ENCODE measurements at regions not wholly inside any gene's neighbourhood (a gene's known extent, or its start where the extent isn't known, plus 50 kb on each side); places are given as distances from the start of the nearest gene placed in this dataset.

DNA sequence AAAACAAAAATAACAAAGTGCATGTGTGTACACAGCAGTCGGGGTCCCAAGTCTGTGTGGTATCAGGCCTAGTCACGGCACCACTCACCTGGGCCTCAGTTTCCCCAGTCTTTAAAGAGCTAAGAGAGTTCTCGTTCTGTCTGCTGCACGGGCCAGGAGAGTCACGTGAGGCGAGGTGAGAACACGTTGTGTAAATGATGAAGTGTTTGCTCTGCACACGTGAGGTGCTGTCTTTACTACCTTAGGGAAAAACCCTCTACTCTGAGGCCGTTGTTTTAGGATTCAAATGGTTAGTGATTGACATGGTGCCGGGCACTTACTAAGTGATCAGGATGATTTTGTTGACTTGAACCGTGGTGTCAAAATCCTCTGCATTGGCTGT, 86.5 kb upstream of the PPARA start:
- peaks cover 0 to 7% of the 10 kb centered on the region in 2 donors for H3K36me3 ChIP-seq
- peaks cover 7 to 100% (median 66%) of the 10 kb centered on the region in 3 donors for H3K4me1 ChIP-seq
- 40 to 65% methylated on average over 7 to 11 of the region's 11 CpGs for WGBS, 2 donors (ENCODE audit: low coverage in 1 of 2)
- H3K27ac ChIP-seq = peak overlapping the region; percentile 98 to 100 (median 99)
- H3K4me3 ChIP-seq = peak overlapping the region in 1 of 2 donors; percentile 34
- no peak for TF ChIP-seq EP300 (IDR thresholded peaks at IDR 0.05)
- TF ChIP-seq POLR2AphosphoS5 (IDR thresholded peaks at IDR 0.05) = no peak
- no peaks in the 10 kb centered on the region for H3K9me3 ChIP-seq
- no peaks in the 10 kb centered on the region for H3K27me3 ChIP-seq
- no peak for ATAC-seq

DNA sequence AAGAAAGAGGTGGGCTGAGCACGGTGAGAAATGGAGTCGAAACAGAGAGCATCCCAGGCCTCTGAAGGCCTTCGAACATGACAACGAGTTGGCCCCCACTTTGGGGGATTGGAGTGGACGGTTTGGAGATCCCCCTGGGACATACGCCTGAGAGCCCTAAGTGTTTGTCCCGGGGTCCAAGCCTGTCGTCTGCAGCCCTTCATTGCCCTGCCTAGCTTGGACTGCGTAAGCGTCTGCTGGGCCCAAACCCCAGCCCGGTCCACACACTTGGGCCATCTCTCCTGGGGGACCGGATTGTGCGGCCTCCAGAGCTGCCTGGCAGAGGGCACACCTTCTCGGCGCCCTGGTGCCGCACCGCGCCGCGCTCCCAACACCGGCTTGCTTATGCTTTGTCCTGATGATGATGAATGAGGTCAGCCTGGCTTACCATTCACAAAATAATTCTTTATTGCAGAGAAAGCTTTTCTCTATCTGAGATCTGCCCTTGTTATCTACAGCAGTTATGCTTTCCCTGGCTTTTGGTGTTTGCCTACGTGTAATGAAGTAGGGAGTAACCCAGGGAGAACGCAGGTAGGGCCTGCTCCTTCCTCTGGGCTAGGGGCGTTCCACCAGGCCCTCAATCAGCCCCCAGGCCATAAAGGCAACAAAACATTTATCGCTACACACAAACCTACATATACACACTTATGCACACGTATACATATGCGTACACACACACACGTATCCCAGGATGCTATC, 85.9 kb upstream of the PPARA start:
- peaks cover 7 to 100% (median 66%) of the 10 kb centered on the region in 3 donors for H3K4me1 ChIP-seq
- ATAC-seq = peak; percentile 5
- H3K27me3 ChIP-seq = no peaks in the 10 kb centered on the region
- peak overlapping the region in 1 of 2 donors; percentile 34 for H3K4me3 ChIP-seq
- TF ChIP-seq EP300 (IDR thresholded peaks at IDR 0.05) (no peak), POLR2AphosphoS5 (IDR thresholded peaks at IDR 0.05) (no peak), POLR2A (IDR thresholded peaks at IDR 0.05) (no peak)
- TF ChIP-seq, protein P1, sequence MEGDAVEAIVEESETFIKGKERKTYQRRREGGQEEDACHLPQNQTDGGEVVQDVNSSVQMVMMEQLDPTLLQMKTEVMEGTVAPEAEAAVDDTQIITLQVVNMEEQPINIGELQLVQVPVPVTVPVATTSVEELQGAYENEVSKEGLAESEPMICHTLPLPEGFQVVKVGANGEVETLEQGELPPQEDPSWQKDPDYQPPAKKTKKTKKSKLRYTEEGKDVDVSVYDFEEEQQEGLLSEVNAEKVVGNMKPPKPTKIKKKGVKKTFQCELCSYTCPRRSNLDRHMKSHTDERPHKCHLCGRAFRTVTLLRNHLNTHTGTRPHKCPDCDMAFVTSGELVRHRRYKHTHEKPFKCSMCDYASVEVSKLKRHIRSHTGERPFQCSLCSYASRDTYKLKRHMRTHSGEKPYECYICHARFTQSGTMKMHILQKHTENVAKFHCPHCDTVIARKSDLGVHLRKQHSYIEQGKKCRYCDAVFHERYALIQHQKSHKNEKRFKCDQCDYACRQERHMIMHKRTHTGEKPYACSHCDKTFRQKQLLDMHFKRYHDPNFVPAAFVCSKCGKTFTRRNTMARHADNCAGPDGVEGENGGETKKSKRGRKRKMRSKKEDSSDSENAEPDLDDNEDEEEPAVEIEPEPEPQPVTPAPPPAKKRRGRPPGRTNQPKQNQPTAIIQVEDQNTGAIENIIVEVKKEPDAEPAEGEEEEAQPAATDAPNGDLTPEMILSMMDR (IDR thresholded peaks at IDR 0.05) = no peak
- H3K27ac ChIP-seq = peak overlapping the region; percentile 98 to 100 (median 99)
- H3K36me3 ChIP-seq = peaks cover 0 to 7% of the 10 kb centered on the region in 2 donors
- 54 to 67% methylated on average over 11 to 13 of the region's 28 CpGs for WGBS, 2 donors (ENCODE audit: low coverage in 1 of 2)
- H3K9me3 ChIP-seq = no peaks in the 10 kb centered on the region

DNA sequence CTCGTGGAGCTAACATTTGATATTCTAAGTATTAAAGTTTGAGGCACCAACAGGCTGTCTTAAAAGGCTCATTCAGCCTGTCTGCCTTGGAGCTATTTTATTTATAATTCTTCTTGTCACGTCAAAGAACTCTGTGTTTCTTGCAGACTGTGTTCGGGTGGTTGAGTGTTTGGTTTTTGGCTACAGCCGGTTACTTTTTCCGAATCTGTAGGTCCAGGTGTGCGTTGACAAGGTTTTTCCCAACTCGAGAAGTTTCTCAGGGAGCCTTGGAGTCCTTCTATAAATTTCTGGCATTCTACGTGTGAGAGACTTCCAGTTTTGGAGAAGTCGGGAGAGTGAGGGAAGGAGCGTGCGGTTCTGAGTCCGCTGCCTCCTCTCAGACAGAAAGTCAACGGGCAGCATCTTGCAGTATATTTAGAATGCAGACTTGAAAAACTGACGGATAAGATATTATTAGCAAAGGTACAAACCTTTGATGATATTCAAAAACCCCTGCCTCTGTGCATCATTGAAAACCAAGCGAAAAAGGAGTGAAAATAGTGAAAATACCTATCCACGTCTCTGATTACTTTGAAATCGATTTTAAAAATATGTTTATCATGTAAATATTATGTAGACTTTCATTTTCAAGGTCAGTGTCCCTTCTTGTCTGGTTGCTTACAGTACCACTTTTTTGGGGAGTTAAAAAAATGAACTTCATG, 85.2 kb upstream of the PPARA start:
- WGBS, 2 donors (ENCODE audit: low coverage in 1 of 2) = 9 to 20% methylated on average over 13 to 17 of the region's 17 CpGs
- TF ChIP-seq, protein P1 (IDR thresholded peaks at IDR 0.05) = no peak
- TF ChIP-seq POLR2AphosphoS5 (IDR thresholded peaks at IDR 0.05) = no peak
- no peak for TF ChIP-seq EP300 (IDR thresholded peaks at IDR 0.05)
- no peak for TF ChIP-seq POLR2A (IDR thresholded peaks at IDR 0.05)
- Histone ChIP-seq H3K4me1 (peaks cover 7 to 97% (median 60%) of the 10 kb centered on the region in 3 donors), H3K36me3 (peaks cover 0 to 7% of the 10 kb centered on the region in 2 donors), H3K27ac (peak overlapping the region; percentile 98 to 100 (median 99)), H3K9me3 (no peaks in the 10 kb centered on the region), H3K4me3 (peak overlapping the region; percentile 6 to 34), H3K27me3 (no peaks in the 10 kb centered on the region)
- no peak for ATAC-seq

DNA sequence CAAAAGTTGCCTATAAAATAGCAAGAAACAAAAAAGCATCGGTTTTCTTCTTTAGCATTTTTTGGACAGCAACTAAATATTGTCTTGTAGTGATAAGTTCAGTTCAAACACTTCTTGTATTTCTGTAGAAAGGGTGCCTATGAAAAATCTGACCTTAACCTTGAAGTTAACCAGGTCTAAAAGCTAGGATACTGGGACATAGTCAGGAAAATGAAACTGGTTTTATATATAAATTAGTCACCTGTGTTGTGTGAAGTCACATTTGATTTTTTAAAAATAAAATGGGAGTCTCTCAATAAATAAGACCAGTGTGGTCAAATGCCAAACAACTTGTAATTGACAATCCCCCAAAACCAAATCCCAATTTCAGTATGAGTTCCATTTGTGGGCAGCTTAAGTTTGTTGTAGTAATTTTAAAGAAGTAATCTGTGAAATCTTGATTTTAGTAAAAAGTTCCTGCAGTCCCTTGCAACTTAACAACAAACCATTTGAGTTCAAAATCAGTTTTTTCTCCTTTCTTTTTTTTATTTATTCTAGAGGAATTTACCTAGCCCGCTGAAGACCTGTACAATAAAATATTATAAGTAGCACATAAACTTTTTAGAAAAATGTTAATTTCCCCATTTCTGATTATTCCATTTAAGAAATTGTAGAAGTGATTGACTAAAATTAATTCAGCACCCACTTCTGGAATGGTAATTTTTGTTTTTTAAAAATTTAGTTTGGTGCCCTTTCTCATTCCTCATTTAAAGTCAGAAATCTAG, 84.5 kb upstream of the PPARA start:
- peak overlapping the region; percentile 98 to 100 (median 99) for H3K27ac ChIP-seq
- no peaks in the 10 kb centered on the region for H3K27me3 ChIP-seq
- 50 to 62% methylated on average over 2 of the region's 2 CpGs for WGBS, 2 donors (ENCODE audit: low coverage in 1 of 2)
- ATAC-seq = no peak
- H3K36me3 ChIP-seq = peaks cover 0 to 7% of the 10 kb centered on the region in 2 donors
- H3K9me3 ChIP-seq = no peaks in the 10 kb centered on the region
- TF ChIP-seq, protein P1 (IDR thresholded peaks at IDR 0.05) = no peak
- TF ChIP-seq EP300 (IDR thresholded peaks at IDR 0.05) = no peak
- TF ChIP-seq POLR2A (IDR thresholded peaks at IDR 0.05) = no peak
- TF ChIP-seq POLR2AphosphoS5 (IDR thresholded peaks at IDR 0.05) = no peak
- H3K4me3 ChIP-seq = peak overlapping the region in 1 of 2 donors; percentile 37
- H3K4me1 ChIP-seq = peaks cover 7 to 89% (median 57%) of the 10 kb centered on the region in 3 donors

DNA sequence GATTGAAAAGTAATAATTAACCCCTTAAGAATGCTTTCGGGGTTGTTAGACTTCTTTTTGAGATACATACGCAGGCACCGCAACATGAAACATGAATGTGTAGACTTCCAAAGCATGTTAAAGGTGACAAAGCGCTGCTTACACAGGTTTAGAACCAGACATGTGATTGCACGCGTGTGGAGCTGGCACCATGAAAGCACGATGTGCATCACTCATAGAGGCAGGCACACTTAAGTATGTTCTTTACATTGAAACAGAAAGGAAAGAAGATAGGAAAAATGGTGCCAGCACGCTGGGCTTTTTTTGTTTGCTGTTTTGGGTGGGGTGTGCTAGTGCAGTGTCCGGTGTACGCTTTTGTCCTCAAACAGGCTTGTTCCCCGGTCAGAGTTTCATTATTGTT, 83.6 kb upstream of the PPARA start:
- Histone ChIP-seq H3K4me1 (peaks cover 7 to 81% (median 50%) of the 10 kb centered on the region in 3 donors), H3K9me3 (no peaks in the 10 kb centered on the region), H3K36me3 (peaks cover 0 to 4% of the 10 kb centered on the region in 2 donors), H3K27me3 (no peaks in the 10 kb centered on the region), H3K27ac (peak overlapping the region; percentile 98 to 100 (median 99)), H3K4me3 (peak overlapping the region; percentile 16 to 37)
- ATAC-seq = no peak
- no peak for TF ChIP-seq POLR2AphosphoS5 (IDR thresholded peaks at IDR 0.05)
- no peak for TF ChIP-seq EP300 (IDR thresholded peaks at IDR 0.05)
- TF ChIP-seq, protein P1 (IDR thresholded peaks at IDR 0.05) = no peak
- TF ChIP-seq POLR2A (IDR thresholded peaks at IDR 0.05) = no peak
- WGBS, 2 donors (ENCODE audit: low coverage in 1 of 2) = 25 to 29% methylated on average over 10 to 11 of the region's 11 CpGs

Data from gastroesophageal sphincter (tissue), 4 donors.